Left colon (tissue), 2 donors: ENCODE measurements at regions not wholly inside any gene's neighbourhood (a gene's known extent, or its start where the extent isn't known, plus 50 kb on each side); places are given as distances from the start of the nearest gene placed in this dataset.

ENCODE experiments used
- ATAC-seq: fragments of 200-7000 bp; cut with Tn5 transposase; one replicate; pipeline ENCODE4 v1.9.1; 2020; ENCODE audit warnings: mild to moderate bottlenecking, moderate library complexity
- DNase-seq, 2 donors: peaks; one replicate each; pipeline ENCODE4 v3.0.0-alpha.2; 2020
- intact Hi-C, 2 donors: fragments of 100-400 bp; cut with DNase I in 1 of 2; cut with micrococcal nuclease in 1 of 2; formaldehyde crosslinking; loops; one replicate each; pipeline versions ENCODE4 v1.11.2 to v1.14.0; 2022; cut with DNase I, micrococcal nuclease
- donor health status: DM: no; HTN: no; CAD: no.
- donor health status: DM: yes; HTN: yes; CAD: no.

- no peak for DNase-seq
- intact Hi-C loops = no loop called here
- ATAC-seq = no peak
Observed at GRCh38 chr3:99186016-99186415, 284.5 kb upstream of the DCBLD2 start.

DNA sequence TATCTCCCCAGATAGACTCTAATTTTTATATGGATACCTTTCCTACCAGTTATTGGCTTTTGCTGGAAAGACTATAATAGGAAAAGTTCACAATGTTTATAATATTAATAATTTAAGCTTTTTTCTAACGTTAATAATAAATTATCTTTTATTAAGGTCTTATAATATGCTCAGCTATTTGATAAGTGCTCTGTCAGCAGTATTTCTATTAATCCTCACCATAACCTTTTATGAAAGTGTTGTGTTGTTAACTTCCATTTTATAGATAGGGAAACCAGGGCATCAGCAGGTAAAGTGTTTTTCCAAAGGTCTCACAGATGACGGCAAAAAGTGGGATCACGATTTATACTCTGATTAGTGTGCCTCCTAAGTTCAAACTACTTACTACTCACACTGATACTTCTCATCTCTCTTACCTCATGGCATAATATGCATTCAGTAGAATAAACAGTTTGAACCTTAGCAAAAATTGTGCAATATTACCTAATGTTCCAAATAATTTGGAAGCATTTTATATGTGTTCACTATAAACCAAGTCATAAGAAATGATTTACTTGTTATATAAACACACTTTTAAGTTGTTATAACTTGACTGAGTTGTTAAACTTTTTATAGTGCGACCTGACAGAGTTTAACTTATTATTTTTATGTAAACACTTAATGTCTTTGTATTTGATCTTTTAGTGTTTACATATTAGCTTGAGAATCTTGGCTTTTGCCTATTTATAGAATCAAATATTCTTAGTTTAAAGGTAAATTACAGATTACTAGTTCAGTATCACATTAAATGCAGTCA, 274.9 kb upstream of the DCBLD2 start:
- ATAC-seq (no peak), DNase-seq (no peak)
- intact Hi-C loops = no loop called here

DNA sequence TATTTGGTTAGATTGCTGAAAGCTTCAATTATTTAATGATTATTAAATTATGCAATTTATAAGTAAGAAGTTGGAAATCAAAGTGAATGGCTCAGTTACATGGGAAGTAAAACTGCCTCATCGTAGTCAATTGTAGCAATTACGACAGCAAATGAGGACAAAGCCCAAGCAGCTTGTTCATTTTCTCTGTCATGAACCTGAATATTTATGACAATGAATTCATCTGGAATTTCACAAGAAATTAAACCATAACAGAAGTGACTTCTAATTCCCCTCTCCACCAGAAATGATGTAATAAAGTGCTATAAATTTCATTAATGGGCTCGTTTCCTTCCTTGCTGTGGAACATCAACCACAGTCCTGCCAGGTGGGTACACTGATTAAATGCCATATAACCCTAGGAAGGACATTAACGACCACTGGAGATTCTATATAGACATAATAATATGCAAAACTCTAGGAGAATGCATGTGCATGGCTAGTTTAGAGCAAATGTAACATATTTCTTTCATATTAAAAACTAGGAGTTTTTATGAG, 273.8 kb upstream of the DCBLD2 start:
- DNase-seq (no peak), ATAC-seq (no peak)
- intact Hi-C loops = no loop called here

DNA sequence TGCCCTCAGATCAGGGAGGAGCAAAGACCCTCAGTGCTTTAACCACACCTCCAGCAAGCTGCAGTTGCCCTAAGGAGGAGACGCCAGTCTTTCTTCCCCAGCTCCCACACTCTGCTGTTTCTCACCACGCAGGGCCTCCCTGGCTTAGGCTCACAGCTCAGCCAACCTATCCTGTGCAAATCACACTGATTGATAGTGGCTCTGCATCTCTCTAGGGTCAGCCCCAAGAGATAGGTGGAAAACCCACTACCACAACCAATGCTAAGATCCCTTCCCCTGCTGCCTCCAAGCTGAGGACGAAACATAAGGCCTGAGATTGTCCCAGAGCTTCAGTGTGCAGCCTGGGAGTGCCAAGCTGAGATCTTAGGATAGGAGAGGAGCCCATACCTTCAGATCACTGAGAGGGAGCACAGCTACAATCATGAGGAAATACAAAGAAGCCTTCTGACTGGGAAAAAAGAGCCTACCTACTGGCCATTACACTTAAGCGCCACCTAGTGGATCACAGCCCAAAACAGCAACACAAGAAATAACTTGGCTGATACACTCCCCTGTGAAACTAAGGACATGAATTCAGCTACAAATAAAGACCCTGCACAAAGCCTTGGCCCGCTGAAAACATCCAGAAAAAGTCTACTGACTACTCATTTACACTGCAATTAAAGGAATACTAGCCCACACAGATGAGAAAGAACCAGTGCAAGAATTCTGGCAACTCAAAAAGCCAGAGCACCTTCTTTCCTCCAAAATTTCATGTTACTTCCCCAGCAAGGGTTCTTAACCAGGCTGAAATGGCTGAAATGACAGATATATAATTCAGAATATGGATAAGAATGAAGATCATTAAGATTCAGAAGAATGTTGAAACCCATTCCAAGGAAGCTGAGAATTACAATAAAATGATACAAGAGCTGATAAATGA, 271.5 kb upstream of the DCBLD2 start:
- ATAC-seq = peak; percentile 60
- intact Hi-C loops = no loop called here
- peak in 1 of 2 donors; percentile 51 for DNase-seq

DNA sequence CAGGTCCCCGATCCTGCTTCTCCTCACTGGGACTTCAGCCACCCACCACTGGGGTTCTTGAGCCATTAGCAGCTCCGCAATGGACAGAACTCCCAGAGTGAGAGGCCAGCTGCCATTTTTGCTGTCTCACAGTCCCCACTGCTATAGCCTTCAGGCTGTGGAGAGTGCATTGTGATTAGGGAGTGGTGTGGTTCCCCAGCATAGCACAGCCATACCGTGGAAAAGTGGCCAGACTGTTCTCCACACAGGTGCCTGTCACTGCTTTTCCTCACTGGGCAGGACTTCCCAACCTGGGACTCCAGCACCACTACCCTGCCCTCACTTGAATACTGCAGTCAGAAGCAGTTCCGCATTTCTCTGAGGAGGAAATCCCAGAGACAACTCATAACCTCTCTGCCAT, 270.3 kb upstream of the DCBLD2 start:
- intact Hi-C loops = no loop called here
- ATAC-seq (no peak), DNase-seq (no peak)

- intact Hi-C loops = no loop called here
- ATAC-seq = no peak
- no peak for DNase-seq
Observed at GRCh38 chr3:99170867-99171517, 269.5 kb upstream of the DCBLD2 start.

DNA sequence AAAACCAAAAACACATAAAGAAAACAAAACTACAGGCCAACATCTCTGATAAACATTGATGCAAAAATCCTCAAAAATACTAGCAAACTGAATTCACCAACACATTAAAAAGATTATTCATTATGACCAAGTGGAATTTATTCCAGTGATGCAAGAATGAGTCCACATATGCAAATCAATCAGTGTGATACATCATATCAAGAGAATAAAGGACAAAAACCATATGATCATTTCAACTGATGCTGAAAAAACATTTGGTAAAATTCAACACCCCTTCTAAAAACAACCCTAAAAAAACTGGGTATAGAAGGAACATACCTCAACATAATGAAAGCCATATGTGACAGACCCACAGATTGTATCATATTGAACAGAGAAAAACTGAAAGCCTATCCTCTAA, 265.6 kb upstream of the DCBLD2 start:
- ATAC-seq = no peak
- DNase-seq = no peak
- intact Hi-C loops = no loop called here

DNA sequence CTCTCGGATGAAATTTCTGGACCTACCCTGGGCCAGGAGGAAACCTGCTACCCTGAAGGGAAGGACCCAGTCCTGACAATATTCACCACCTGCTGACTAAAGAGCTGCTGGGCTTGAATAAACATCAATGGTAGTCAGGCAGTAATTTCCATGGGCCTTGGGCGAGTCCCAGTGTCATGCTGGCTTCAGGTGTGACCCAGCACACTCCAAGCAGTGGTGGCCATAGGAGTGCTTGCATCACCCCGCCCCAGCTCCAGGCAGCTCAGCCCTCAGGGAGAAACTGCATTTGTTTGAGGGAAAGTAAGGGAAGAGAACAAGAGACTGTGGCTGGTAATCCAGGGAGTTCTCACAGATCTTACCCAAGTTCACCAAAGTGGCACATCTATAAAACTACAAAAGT, 261.8 kb upstream of the DCBLD2 start:
- DNase-seq (no peak), ATAC-seq (no peak)
- intact Hi-C loops = no loop called here

GRCh38 chr3:99159220-99159762, 257.8 kb upstream of the DCBLD2 start:
- intact Hi-C loops = no loop called here
- DNase-seq = no peak
- ATAC-seq = no peak

- DNase-seq (no peak), ATAC-seq (no peak)
- intact Hi-C loops = no loop called here
Observed at GRCh38 chr3:99145031-99145430, 243.5 kb upstream of the DCBLD2 start.

DNA sequence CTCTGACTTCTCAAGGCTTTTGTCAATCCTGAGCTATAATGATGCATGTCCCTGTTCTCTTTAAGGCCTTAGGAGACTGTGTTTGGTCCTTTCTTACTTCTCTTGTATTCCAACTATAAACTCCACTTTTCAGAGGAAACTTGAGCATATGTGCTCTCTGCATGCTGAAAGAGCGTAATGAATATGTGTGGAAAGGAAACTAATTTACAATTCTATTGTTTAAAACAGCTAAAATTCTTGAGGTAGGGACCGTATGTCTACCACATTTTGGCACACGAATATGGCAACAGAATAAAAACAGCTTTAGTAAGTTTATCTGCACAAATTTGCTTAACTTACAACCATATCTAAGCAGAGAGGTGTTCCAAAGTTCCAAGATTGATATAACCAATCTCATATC, 242.0 kb upstream of the DCBLD2 start:
- intact Hi-C loops = no loop called here
- DNase-seq (no peak), ATAC-seq (no peak)

DNA sequence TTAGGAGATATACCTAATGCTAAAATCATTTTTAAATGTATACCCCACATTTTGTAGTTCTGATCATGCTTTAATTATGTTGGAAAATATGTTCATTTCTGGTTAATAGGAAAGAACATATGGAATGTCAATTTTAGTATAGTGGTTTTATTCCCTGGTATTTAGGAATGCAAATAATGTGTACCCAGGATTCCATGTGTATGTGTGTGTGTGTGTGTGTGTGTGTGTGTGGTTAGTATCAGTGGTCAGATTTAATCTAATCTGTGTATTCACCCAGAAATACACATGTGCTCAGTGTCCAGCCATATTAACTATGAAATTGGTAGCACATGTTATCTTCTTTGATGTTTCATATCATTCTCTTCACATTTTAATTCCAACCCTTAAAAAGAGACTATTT, 233.5 kb upstream of the DCBLD2 start:
- ATAC-seq = no peak
- intact Hi-C loops = no loop called here
- no peak for DNase-seq

DNA sequence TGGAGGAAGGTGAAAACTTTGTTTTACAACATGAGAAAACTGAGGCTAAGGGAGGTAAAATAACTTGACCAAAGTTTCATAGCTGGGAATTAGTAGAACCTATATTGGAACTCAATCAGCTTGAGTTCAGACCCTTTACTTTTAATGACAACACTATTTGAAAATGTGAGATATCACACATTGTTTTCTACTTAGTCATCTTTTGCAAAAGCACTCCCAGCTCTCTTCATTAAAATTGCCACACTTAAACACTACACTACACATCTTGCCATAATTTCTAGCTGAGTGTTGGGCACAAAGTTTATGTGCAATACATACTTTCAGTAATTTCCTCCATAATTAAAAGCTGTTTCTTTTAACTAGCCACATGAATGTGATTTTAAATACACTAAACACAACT, 230.4 kb upstream of the DCBLD2 start:
- DNase-seq (no peak), ATAC-seq (no peak)
- intact Hi-C loops = no loop called here

- no peak for ATAC-seq
- no peak for DNase-seq
- intact Hi-C loops = no loop called here
Observed at GRCh38 chr3:99128725-99129505, 227.4 kb upstream of the DCBLD2 start.

- intact Hi-C loops = no loop called here
- no peak for ATAC-seq
- DNase-seq = no peak
Observed at GRCh38 chr3:99128235-99128634, 226.7 kb upstream of the DCBLD2 start.

GRCh38 chr3:99126316-99126715, 224.8 kb upstream of the DCBLD2 start:
- intact Hi-C loops = no loop called here
- no peak for DNase-seq
- ATAC-seq = no peak

- intact Hi-C loops = no loop called here
- DNase-seq (no peak), ATAC-seq (no peak)
Observed at GRCh38 chr3:99119385-99119784, 217.9 kb upstream of the DCBLD2 start.

DNA sequence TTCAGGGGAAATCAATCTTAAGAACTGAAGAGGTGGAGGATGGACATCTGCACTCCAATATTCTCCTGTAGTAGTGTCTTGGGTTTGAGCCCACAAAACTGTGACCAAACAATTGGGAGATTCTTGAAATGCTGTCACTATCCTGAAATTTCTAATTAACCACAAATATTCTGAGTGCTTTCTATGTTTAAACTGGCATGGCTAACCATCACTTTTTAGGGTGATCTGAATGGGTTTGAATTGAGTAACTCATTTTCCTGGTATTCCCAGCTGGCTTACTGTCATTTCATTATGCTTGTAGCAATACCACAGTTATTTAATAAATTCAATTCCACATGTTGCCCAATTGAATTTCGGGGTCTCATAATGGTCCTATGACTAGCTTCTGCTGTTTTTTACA, 216.9 kb upstream of the DCBLD2 start:
- DNase-seq (no peak), ATAC-seq (no peak)
- intact Hi-C loops = no loop called here
